Esophagus squamous epithelium (tissue), 5 donors: ENCODE measurements at regions not wholly inside any gene's neighbourhood (a gene's known extent, or its start where the extent isn't known, plus 50 kb on each side); places are given as distances from the start of the nearest gene placed in this dataset.

ENCODE experiments used
- DNase-seq: peaks from one replicate; lab custom pipeline; 2025; lab: John Stamatoyannopoulos, UW
- H3K27ac ChIP-seq, 4 donors: fragments of 200-600 bp; sonication (generic); one replicate each; pipeline ENCODE4 v1.5.1; 2016 to 2019; ENCODE audit warnings: mild to moderate bottlenecking in 1 of 4
- H3K27me3 ChIP-seq, 4 donors: fragments of 200-600 bp; sonication (generic); 1 replicate in 3 of 4; 2 replicates in 1 of 4; pipeline versions ENCODE4 v1.5.1 to v1.6.0; 2017 to 2021; ENCODE audit warnings: antibody characterized with exemption in 1 of 4
- H3K36me3 ChIP-seq, 3 donors: fragments of 200-600 bp; sonication (generic); one replicate each; pipeline ENCODE4 v1.5.1; 2016 to 2019
- H3K4me1 ChIP-seq, 3 donors: fragments of 200-600 bp; sonication (generic); one replicate each; pipeline ENCODE4 v1.5.1; 2017 to 2019
- H3K4me3 ChIP-seq, 4 donors: fragments of 200-600 bp; sonication (generic); 1 replicate in 3 of 4; 2 replicates in 1 of 4; pipeline ENCODE4 v1.5.1; 2016 to 2019; ENCODE audit warnings: mild to moderate bottlenecking in 2 of 4, moderate library complexity in 1 of 4
- H3K9me3 ChIP-seq, 3 donors: fragments of 200-600 bp; sonication (generic); one replicate each; pipeline ENCODE4 v1.5.1; 2016 to 2019
- CTCF ChIP-seq, 6 experiments: fragments of 450-650 bp in 4 of 6; fragments of 200-600 bp in 2 of 6; sonication (generic) in 2 of 6; IDR thresholded peaks; one replicate each; pipeline ENCODE4 v1.5.1; 2016 to 2019; ENCODE audit warnings: antibody characterized with exemption in 6 of 6, mild to moderate bottlenecking in 4 of 6, moderate library complexity in 4 of 6
- POLR2A ChIP-seq, 4 donors: fragments of 450-650 bp; IDR thresholded peaks; one replicate each; pipeline ENCODE4 v1.6.1; 2017; ENCODE audit warnings: antibody characterized with exemption in 4 of 4, mild to moderate bottlenecking in 4 of 4, moderate library complexity in 3 of 4
- WGBS, 2 donors: methylation state at CpG; one replicate each; pipeline ENCODE4 v1.1.5; 2018; 5-methylcytosine and 5-hydroxymethylcytosine counted together
- intact Hi-C: fragments of 100-400 bp; cut with DNase I; formaldehyde crosslinking; loops from one replicate; pipeline ENCODE4 v1.15.0; 2022
- donor health status: DM: yes; HTN: yes; CAD: no.

- no peak for TF ChIP-seq POLR2A (IDR thresholded peaks at IDR 0.05)
- TF ChIP-seq CTCF (IDR thresholded peaks at IDR 0.05): peak; percentile 65 to 83 (median 77)
- intact Hi-C loops: no loop called here
- Histone ChIP-seq H3K36me3 (no peaks in the 10 kb centered on the region), H3K27me3 (peaks cover 0 to 55% (median 0%) of the 10 kb centered on the region in 4 donors), H3K4me1 (peaks cover 0 to 6% (median 6%) of the 10 kb centered on the region in 3 donors), H3K27ac (no peak overlapping the region), H3K4me3 (no peak overlapping the region), H3K9me3 (no peaks in the 10 kb centered on the region)
- 17 to 54% methylated on average over 4 to 17 of the region's 20 CpGs for WGBS, 2 donors
- no peak for DNase-seq
Measured at GRCh38 chr6:30396833-30397479, 52.0 kb downstream of the RPP21 start.

GRCh38 chr6:30397697-30398096 is 52.7 kb downstream of the RPP21 start:
- Histone ChIP-seq H3K4me3 (no peak overlapping the region), H3K4me1 (peaks cover 0 to 6% (median 6%) of the 10 kb centered on the region in 3 donors), H3K27ac (no peak overlapping the region), H3K27me3 (peaks cover 0 to 49% (median 0%) of the 10 kb centered on the region in 4 donors), H3K36me3 (no peaks in the 10 kb centered on the region), H3K9me3 (no peaks in the 10 kb centered on the region)
- intact Hi-C loops: no loop called here
- TF ChIP-seq POLR2A (IDR thresholded peaks at IDR 0.05) (no peak), CTCF (IDR thresholded peaks at IDR 0.05) (no peak)
- no peak for DNase-seq
- 78 to 80% methylated on average over 2 to 3 of the region's 3 CpGs for WGBS, 2 donors

- WGBS, 2 donors: 82 to 91% methylated on average over 2 of the region's 2 CpGs
- Histone ChIP-seq H3K27me3 (peaks cover 0 to 48% (median 0%) of the 10 kb centered on the region in 4 donors), H3K4me1 (peaks cover 0 to 6% (median 6%) of the 10 kb centered on the region in 3 donors), H3K27ac (no peak overlapping the region), H3K36me3 (no peaks in the 10 kb centered on the region), H3K9me3 (no peaks in the 10 kb centered on the region), H3K4me3 (no peak overlapping the region)
- DNase-seq: no peak
- TF ChIP-seq CTCF (IDR thresholded peaks at IDR 0.05): no peak
- no peak for TF ChIP-seq POLR2A (IDR thresholded peaks at IDR 0.05)
- intact Hi-C loops: no loop called here
Measured at GRCh38 chr6:30399390-30400058, 54.6 kb downstream of the RPP21 start.

GRCh38 chr6:30405934-30406333 is 61.0 kb downstream of the RPP21 start:
- intact Hi-C loops: no loop called here
- no peak for DNase-seq
- Histone ChIP-seq H3K4me3 (no peak overlapping the region), H3K27ac (no peak overlapping the region), H3K9me3 (peaks cover 0 to 19% (median 18%) of the 10 kb centered on the region in 3 donors), H3K36me3 (no peaks in the 10 kb centered on the region), H3K4me1 (no peaks in the 10 kb centered on the region), H3K27me3 (peaks cover 0 to 57% (median 2%) of the 10 kb centered on the region in 4 donors)
- no peak for TF ChIP-seq CTCF (IDR thresholded peaks at IDR 0.05)
- TF ChIP-seq POLR2A (IDR thresholded peaks at IDR 0.05): no peak
- 50 to 66% methylated on average over 2 of the region's 2 CpGs for WGBS, 2 donors

GRCh38 chr6:30409184-30409583 is 64.2 kb downstream of the RPP21 start:
- TF ChIP-seq CTCF (IDR thresholded peaks at IDR 0.05) (no peak), POLR2A (IDR thresholded peaks at IDR 0.05) (no peak)
- Histone ChIP-seq H3K9me3 (peaks cover 0 to 19% (median 18%) of the 10 kb centered on the region in 3 donors), H3K36me3 (no peaks in the 10 kb centered on the region), H3K27ac (no peak overlapping the region), H3K4me1 (no peaks in the 10 kb centered on the region), H3K4me3 (no peak overlapping the region), H3K27me3 (peaks cover 0 to 75% (median 4%) of the 10 kb centered on the region in 4 donors)
- WGBS, 2 donors: 66 to 81% methylated on average over 2 of the region's 2 CpGs
- intact Hi-C loops: no loop called here
- DNase-seq: no peak
